SK-N-SH (cell line): ENCODE measurements at regions not wholly inside any gene's neighbourhood (a gene's known extent, or its start where the extent isn't known, plus 50 kb on each side); places are given as distances from the start of the nearest gene placed in this dataset.
A peak's percentile ranks its signal among the peaks of the same experiment; 100 is the strongest.

ENCODE experiments used
- CTCF ChIA-PET: fragments of 300-600, 350-600 bp; formaldehyde crosslinking; extraction: SDS; loops from one replicate; lab custom pipeline; 2021; lab: Yijun Ruan, JAX
- POLR2A ChIA-PET: fragments of 350-600 bp; sonication (Branson Sonifier 250); formaldehyde crosslinking; extraction: SDS; loops from one replicate; lab custom pipeline; 2020; ENCODE audit warnings: antibody characterized with exemption, inconsistent platforms; lab: Yijun Ruan, JAX
- DNase-seq: peaks from one replicate; pipeline ENCODE4 v3.0.0; 2012
- H2AFZ ChIP-seq: fragments of 200-600 bp; sonication (generic); 2 replicates; pipeline ENCODE4 v1.8.1; 2016; ENCODE audit warnings: antibody characterized with exemption, mild to moderate bottlenecking, low read depth
- H3F3A ChIP-seq: fragments of 200-600 bp; sonication (generic); replicated peaks from 2 replicates; pipeline ENCODE3; 2016; ENCODE audit warnings: antibody characterized with exemption, mild to moderate bottlenecking; ENCODE audit not compliant: insufficient read depth
- H3K27ac ChIP-seq, 2 experiments: fragments of 200-500 bp in 1 of 2; fragments of 200-600 bp in 1 of 2; sonication (Bioruptor generic) in 1 of 2; sonication (generic), shearing (Covaris generic) in 1 of 2; 2 replicates each; pipeline versions ENCODE4 v1.5.1 to v1.6.1; 2014 to 2016; ENCODE audit warnings: low read depth in 2 of 2, inconsistent platforms in 1 of 2, low read length in 1 of 2, mild to moderate bottlenecking in 1 of 2, mixed read lengths in 1 of 2
- H3K27me3 ChIP-seq: fragments of 200-600 bp; sonication (generic), shearing (Covaris generic); 2 replicates; pipeline ENCODE4 v1.6.1; 2016; ENCODE audit warnings: mixed run types; ENCODE audit not compliant: insufficient read depth
- H3K36me3 ChIP-seq, 2 experiments: fragments of 200-500 bp in 1 of 2; fragments of 200-600 bp in 1 of 2; sonication (Bioruptor generic) in 1 of 2; sonication (generic) in 1 of 2; replicated peaks in 1 of 2; 2 replicates each; pipeline versions ENCODE3 to v1.5.1; 2014 to 2016; ENCODE audit warnings: low read length in 1 of 2, mild to moderate bottlenecking in 1 of 2; ENCODE audit not compliant: insufficient read depth in 2 of 2, control insufficient read depth in 1 of 2
- H3K4me1 ChIP-seq, 2 experiments: fragments of 200-500 bp in 1 of 2; fragments of 200-600 bp in 1 of 2; sonication (Bioruptor generic) in 1 of 2; sonication (generic), shearing (Covaris generic) in 1 of 2; 2 replicates each; pipeline versions ENCODE4 v1.5.1 to v1.6.1; 2014 to 2016; ENCODE audit warnings: low read depth in 1 of 2, low read length in 1 of 2, mixed run types in 1 of 2; ENCODE audit not compliant: insufficient read depth in 2 of 2, control insufficient read depth in 1 of 2
- H3K4me2 ChIP-seq: fragments of 200-600 bp; sonication (generic), shearing (Covaris generic); 2 replicates; pipeline ENCODE4 v1.6.1; 2017; ENCODE audit warnings: mixed run types
- H3K4me3 ChIP-seq, 2 experiments: fragments of 200-500 bp in 1 of 2; fragments of 200-600 bp in 1 of 2; sonication (Bioruptor generic) in 1 of 2; sonication (generic), shearing (Covaris generic) in 1 of 2; 2 replicates each; pipeline versions ENCODE4 v1.5.1 to v1.8.1; 2014 to 2016; ENCODE audit warnings: low read depth in 2 of 2, inconsistent platforms in 1 of 2, low read length in 1 of 2, mild to moderate bottlenecking in 1 of 2, mixed read lengths in 1 of 2, moderate library complexity in 1 of 2
- H3K79me2 ChIP-seq: fragments of 200-600 bp; sonication (generic); 2 replicates; pipeline ENCODE4 v1.8.1; 2017; ENCODE audit warnings: mild to moderate bottlenecking; ENCODE audit not compliant: insufficient read depth
- H3K9ac ChIP-seq: fragments of 200-600 bp; sonication (generic); 2 replicates; pipeline ENCODE4 v1.6.1; 2017; ENCODE audit warnings: mixed run types
- H3K9me2 ChIP-seq: fragments of 200-600 bp; sonication (generic); 2 replicates; pipeline ENCODE4 v1.6.1; 2017; ENCODE audit warnings: mixed run types
- H3K9me3 ChIP-seq: fragments of 200-600 bp; sonication (generic); 2 replicates; pipeline ENCODE4 v1.6.1; 2017; ENCODE audit warnings: mixed run types, mild to moderate bottlenecking, moderate library complexity
- H4K20me1 ChIP-seq: fragments of 200-600 bp; sonication (generic); 2 replicates; pipeline ENCODE4 v1.6.1; 2017; ENCODE audit warnings: mild to moderate bottlenecking, mixed run types; ENCODE audit not compliant: insufficient read depth
- CHD2 ChIP-seq: fragments of 150-350 bp; IDR thresholded peaks from 2 replicates; pipeline ENCODE4 v1.6.1; 2018; ENCODE audit warnings: low read length; ENCODE audit not compliant: partially characterized antibody
- CTCF ChIP-seq: fragments of 200-600 bp; sonication (generic); IDR thresholded peaks from 2 replicates; pipeline ENCODE4 v1.6.1; 2017; ENCODE audit warnings: antibody characterized with exemption, mild to moderate bottlenecking, moderate library complexity
- EZH2phosphoT487 ChIP-seq: fragments of 200-600 bp; sonication (generic); IDR thresholded peaks from 2 replicates; pipeline ENCODE4 v1.6.1; 2017; ENCODE audit warnings: low read depth, mixed run types, mild to moderate bottlenecking, antibody characterized with exemption, moderate library complexity, borderline replicate concordance
- FOSL2 ChIP-seq: IDR thresholded peaks from 2 replicates; pipeline ENCODE4 v1.4.0; 2012; ENCODE audit warnings: low read depth, mild to moderate bottlenecking, moderate library complexity, borderline replicate concordance
- FOXJ3 ChIP-seq: sonication (generic); formaldehyde crosslinking; IDR thresholded peaks from 2 replicates; pipeline ENCODE4 v1.5.1; 2020; ENCODE audit warnings: mild to moderate bottlenecking, missing genetic modification reagents
- FOXM1 ChIP-seq: IDR thresholded peaks from 2 replicates; pipeline ENCODE4 v1.4.0; 2012; ENCODE audit warnings: low read depth, mild to moderate bottlenecking
- GABPA ChIP-seq: IDR thresholded peaks from 2 replicates; pipeline ENCODE4 v1.4.0; 2012; ENCODE audit warnings: low read depth, mild to moderate bottlenecking
- GATA2 ChIP-seq: sonication (generic); formaldehyde crosslinking; IDR thresholded peaks from 2 replicates; pipeline ENCODE4 v1.5.0; 2020; ENCODE audit warnings: mild to moderate bottlenecking, missing genetic modification reagents
- JUND ChIP-seq: IDR thresholded peaks from 2 replicates; pipeline ENCODE4 v1.4.0; 2012
- MAX ChIP-seq: IDR thresholded peaks from 2 replicates; pipeline ENCODE4 v1.4.0; 2012; ENCODE audit warnings: low read depth
- MEF2A ChIP-seq: IDR thresholded peaks from 2 replicates; pipeline ENCODE4 v1.4.0; 2012; ENCODE audit warnings: low read depth, borderline replicate concordance
- MXI1 ChIP-seq: IDR thresholded peaks from 2 replicates; pipeline ENCODE4 v1.6.1; 2012; ENCODE audit warnings: mild to moderate bottlenecking, low read depth, low read length, improper control_type of control experiment
- NFIC ChIP-seq: IDR thresholded peaks from 2 replicates; pipeline ENCODE4 v1.4.0; 2012; ENCODE audit warnings: borderline replicate concordance
- NRF1 ChIP-seq: IDR thresholded peaks from 2 replicates; pipeline ENCODE4 v1.6.1; 2012; ENCODE audit warnings: low read depth, mild to moderate bottlenecking, low read length
- PBX3 ChIP-seq: IDR thresholded peaks from 2 replicates; pipeline ENCODE4; 2012
- POLR2AphosphoS5 ChIP-seq: IDR thresholded peaks from 2 replicates; pipeline ENCODE4 v1.6.1; 2012; ENCODE audit warnings: low read depth, low read length
- RAD21 ChIP-seq: IDR thresholded peaks from 2 replicates; pipeline ENCODE4 v1.6.1; 2012; ENCODE audit warnings: mild to moderate bottlenecking, low read length
- RXRA ChIP-seq: IDR thresholded peaks from 2 replicates; pipeline ENCODE4 v1.4.0; 2012; ENCODE audit warnings: low read depth, mild to moderate bottlenecking, borderline replicate concordance
- SIN3A ChIP-seq: IDR thresholded peaks from 2 replicates; pipeline ENCODE4 v1.6.1; 2012; ENCODE audit warnings: low read depth, mild to moderate bottlenecking, low read length, moderate library complexity, borderline replicate concordance
- TCF12 ChIP-seq: IDR thresholded peaks from 2 replicates; pipeline ENCODE4 v1.4.0; 2012
- TEAD4 ChIP-seq: IDR thresholded peaks from 2 replicates; pipeline ENCODE4 v1.4.0; 2012; ENCODE audit warnings: mild to moderate bottlenecking, borderline replicate concordance; ENCODE audit not compliant: insufficient read depth
- YY1 ChIP-seq: IDR thresholded peaks from 2 replicates; pipeline ENCODE4 v1.4.0; 2012; ENCODE audit warnings: low read depth, mild to moderate bottlenecking
- WGBS: methylation state at CpG from one replicate; pipeline ENCODE4 v1.1.6; 2017; ENCODE audit warnings: low lambda C conversion rate; 5-methylcytosine and 5-hydroxymethylcytosine counted together

GRCh38 chr1:113322439-113322838 is 67.9 kb upstream of the MAGI3 start (continued):
- TF ChIP-seq TEAD4, result no peak
- no peak for TF ChIP-seq RXRA

- ChIA-PET POLR2A (no interaction called here), CTCF (no interaction called here)
- TF ChIP-seq YY1, result no peak
- TF ChIP-seq FOSL2, result 0 out of 2 replicates have a peak, but pooled peaks have one; percentile 11
- TF ChIP-seq EZH2phosphoT487, result no peak
- Histone ChIP-seq H2AFZ (peak overlapping the region; percentile 77), H3K9me3 (no peaks in the 10 kb centered on the region), H3K27ac (no peak overlapping the region), H3K27me3 (no peaks in the 10 kb centered on the region), H3F3A (no peaks in the 10 kb centered on the region), H3K36me3 (no peaks in the 10 kb centered on the region), H3K9me2 (no peaks in the 10 kb centered on the region), H4K20me1 (no peaks in the 10 kb centered on the region), H3K4me1 (no peaks in the 10 kb centered on the region), H3K9ac (no peak overlapping the region), H3K79me2 (no peaks in the 10 kb centered on the region), H3K4me2 (no peak overlapping the region), H3K4me3 (no peak overlapping the region)
- 52% methylated on average over 3 of the region's 3 CpGs for WGBS
- DNase-seq, result no peak
Observed at GRCh38 chr1:113325022-113325421, 65.3 kb upstream of the MAGI3 start.

- H2AFZ ChIP-seq, result no peak overlapping the region
- POLR2A ChIA-PET, result no interaction called here
- no peaks in the 10 kb centered on the region for H3K4me1 ChIP-seq
- H3K79me2 ChIP-seq, result no peaks in the 10 kb centered on the region
- no peak overlapping the region for H3K4me2 ChIP-seq
- DNase-seq, result no peak
- no peak overlapping the region for H3K27ac ChIP-seq
- H3K9ac ChIP-seq, result no peak overlapping the region
- whole genome bisulfite sequencing, result 94% methylated on average over 2 of the region's 2 CpGs
- no peaks in the 10 kb centered on the region for H3K36me3 ChIP-seq
- H3K4me3 ChIP-seq, result no peak overlapping the region
- H3F3A ChIP-seq, result no peaks in the 10 kb centered on the region
- H4K20me1 ChIP-seq, result no peaks in the 10 kb centered on the region
- no peaks in the 10 kb centered on the region for H3K27me3 ChIP-seq
- no peaks in the 10 kb centered on the region for H3K9me2 ChIP-seq
- no peaks in the 10 kb centered on the region for H3K9me3 ChIP-seq
- CTCF ChIA-PET, result no interaction called here
- TF ChIP-seq NFIC (no peak), MXI1 (no peak), JUND (no peak), RAD21 (no peak), EZH2phosphoT487 (no peak), NRF1 (no peak), YY1 (no peak), CTCF (no peak), TCF12 (no peak), MAX (no peak), POLR2AphosphoS5 (no peak), SIN3A (no peak), PBX3 (no peak), GATA2 (CRISPR knock-in tag) (no peak), GABPA (no peak), FOXM1 (no peak), FOXJ3 (CRISPR knock-in tag) (no peak), MEF2A (no peak), TEAD4 (no peak), CHD2 (no peak)
Observed at GRCh38 chr1:113326976-113327375, 63.3 kb upstream of the MAGI3 start.
